ENCODE measurements at regions not wholly inside any gene's neighbourhood (a gene's known extent, or its start where the extent isn't known, plus 50 kb on each side); places are given as distances from the start of the nearest gene placed in this dataset.

DNA sequence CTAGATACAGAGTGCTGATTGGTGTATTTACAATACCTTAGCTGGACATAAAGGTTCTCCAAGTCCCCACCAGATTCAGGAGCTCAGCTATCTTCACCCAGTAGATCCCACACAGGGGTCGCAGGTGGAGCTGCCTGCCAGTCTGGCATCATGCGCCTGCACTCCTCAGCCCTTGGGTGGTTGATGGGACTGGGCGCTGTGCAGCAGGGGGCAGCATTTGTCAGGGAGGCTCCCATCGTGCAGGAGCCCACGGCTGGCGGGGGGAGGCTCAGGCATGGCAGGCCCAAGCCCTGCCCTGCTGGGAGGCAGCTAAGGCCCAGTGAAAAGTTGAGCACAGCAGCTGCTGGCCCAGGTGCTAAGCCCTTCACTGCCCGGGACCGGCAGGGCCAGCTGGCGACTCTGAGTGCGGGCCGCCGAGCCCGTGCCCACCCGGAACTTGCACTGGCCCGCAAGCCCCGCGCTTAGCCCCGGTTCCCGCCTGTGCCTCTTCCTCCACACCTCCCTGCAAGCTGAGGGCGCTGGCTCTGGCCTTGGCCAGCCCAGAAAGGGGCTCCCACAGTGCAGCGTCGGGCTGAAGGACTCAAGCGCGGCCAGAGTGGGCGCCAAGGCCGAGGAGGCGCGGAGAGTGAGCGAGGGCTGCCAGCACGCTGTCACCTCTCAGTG lies 314.1 kb upstream of the ATP10B start:
- no peaks in the 10 kb centered on the region for H3K79me2 ChIP-seq (ENCODE audit: insufficient read depth)
- DNase-seq: no peak
- no peak overlapping the region for H3K9ac ChIP-seq
- no peaks in the 10 kb centered on the region for H3K27me3 ChIP-seq (replicated peaks; ENCODE audit: insufficient read depth)
- H4K20me1 ChIP-seq (ENCODE audit: insufficient read depth): no peaks in the 10 kb centered on the region
- H3K9me2 ChIP-seq (ENCODE audit: insufficient read depth): no peaks in the 10 kb centered on the region
- no peak overlapping the region for H2AFZ ChIP-seq
- no peaks in the 10 kb centered on the region for H3K9me3 ChIP-seq (ENCODE audit: low read depth)
- H3K27ac ChIP-seq: no peak overlapping the region
- H3K36me3 ChIP-seq (ENCODE audit: low read depth): no peaks in the 10 kb centered on the region
- no peaks in the 10 kb centered on the region for H3K4me1 ChIP-seq (ENCODE audit: insufficient read depth)
- TF ChIP-seq EZH2phosphoT487 (IDR thresholded peaks at IDR 0.05; ENCODE audit: insufficient read depth, low read depth): no peak
- TF ChIP-seq EZH2 (IDR thresholded peaks at IDR 0.05; ENCODE audit: insufficient read depth, poor library complexity, severe bottlenecking): no peak
- WGBS, 2 experiments (ENCODE audit: low coverage in 1 of 2, low lambda C conversion rate in 2 of 2, missing lambda C conversion rate in 2 of 2): 79 to 81% methylated on average over 22 to 30 of the region's 30 CpGs
- H3F3A ChIP-seq (ENCODE audit: insufficient read depth): no peaks in the 10 kb centered on the region
- H3K4me3 ChIP-seq: no peak overlapping the region
- no peak overlapping the region for H3K4me2 ChIP-seq (ENCODE audit: unreplicated experiment)
- in situ Hi-C loops (cut with MboI): no loop called here

DNA sequence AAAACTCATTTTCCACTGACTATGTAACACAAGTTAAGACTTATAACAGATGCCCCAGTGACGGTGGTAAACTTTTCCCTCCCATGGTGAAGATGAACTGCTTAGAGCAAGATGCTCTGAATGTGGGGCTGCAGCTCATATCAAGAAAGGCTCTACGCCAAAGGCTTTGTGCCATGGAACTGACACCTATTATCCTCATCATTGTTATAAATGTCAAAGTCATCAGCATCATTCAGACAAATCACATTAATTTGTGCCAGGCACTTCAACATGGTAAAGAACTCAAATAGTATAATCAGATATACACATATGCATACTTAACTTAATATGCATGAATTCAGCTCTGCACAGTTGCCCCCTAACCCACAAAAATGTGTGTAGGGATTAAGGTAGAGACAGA lies 305.9 kb upstream of the ATP10B start:
- no peak overlapping the region for H2AFZ ChIP-seq
- H4K20me1 ChIP-seq (ENCODE audit: insufficient read depth): no peaks in the 10 kb centered on the region
- 22 to 32% methylated on average over 2 of the region's 2 CpGs for WGBS, 2 experiments (ENCODE audit: low coverage in 1 of 2, low lambda C conversion rate in 2 of 2, missing lambda C conversion rate in 2 of 2)
- H3F3A ChIP-seq (ENCODE audit: insufficient read depth): no peaks in the 10 kb centered on the region
- no peaks in the 10 kb centered on the region for H3K9me2 ChIP-seq (ENCODE audit: insufficient read depth)
- H3K4me1 ChIP-seq (ENCODE audit: insufficient read depth): no peaks in the 10 kb centered on the region
- no peaks in the 10 kb centered on the region for H3K36me3 ChIP-seq (ENCODE audit: low read depth)
- TF ChIP-seq EZH2 (IDR thresholded peaks at IDR 0.05; ENCODE audit: insufficient read depth, poor library complexity, severe bottlenecking): no peak
- no peak for TF ChIP-seq EZH2phosphoT487 (IDR thresholded peaks at IDR 0.05; ENCODE audit: insufficient read depth, low read depth)
- H3K4me3 ChIP-seq: no peak overlapping the region
- no peak overlapping the region for H3K9ac ChIP-seq
- in situ Hi-C loops (cut with MboI): no loop called here
- no peak overlapping the region for H3K27ac ChIP-seq
- H3K27me3 ChIP-seq (replicated peaks; ENCODE audit: insufficient read depth): no peaks in the 10 kb centered on the region
- H3K79me2 ChIP-seq (ENCODE audit: insufficient read depth): no peaks in the 10 kb centered on the region
- H3K9me3 ChIP-seq (ENCODE audit: low read depth): no peaks in the 10 kb centered on the region
- H3K4me2 ChIP-seq (ENCODE audit: unreplicated experiment): no peak overlapping the region
- no peak for DNase-seq

DNA sequence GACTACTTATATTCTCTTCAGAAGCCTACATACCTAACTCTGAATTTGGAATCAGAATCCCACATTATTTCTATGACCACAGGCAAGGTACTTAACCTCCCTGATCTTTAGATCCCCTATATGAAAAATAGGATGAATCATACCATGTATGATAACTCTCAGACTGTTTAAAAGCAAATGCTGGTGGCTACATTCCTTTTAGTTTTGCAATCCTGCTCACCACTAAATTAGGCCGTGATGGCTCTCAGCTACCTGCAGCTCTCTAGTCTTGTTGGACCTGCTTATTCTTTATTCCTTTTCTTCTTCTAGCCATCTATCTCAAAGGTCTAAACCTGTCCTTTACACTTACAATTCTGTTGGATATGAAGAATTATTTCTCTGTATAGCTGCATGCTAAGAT lies 303.4 kb upstream of the ATP10B start:
- H3K27me3 ChIP-seq (replicated peaks; ENCODE audit: insufficient read depth): no peaks in the 10 kb centered on the region
- no peak for DNase-seq
- H3K9me3 ChIP-seq (ENCODE audit: low read depth): no peaks in the 10 kb centered on the region
- no peaks in the 10 kb centered on the region for H3K9me2 ChIP-seq (ENCODE audit: insufficient read depth)
- no peaks in the 10 kb centered on the region for H3K36me3 ChIP-seq (ENCODE audit: low read depth)
- no peak overlapping the region for H3K9ac ChIP-seq
- in situ Hi-C loops (cut with MboI): no loop called here
- WGBS, 2 experiments (ENCODE audit: low coverage in 1 of 2, low lambda C conversion rate in 2 of 2, missing lambda C conversion rate in 2 of 2): 56 to 62% methylated on average over 1 of the region's 1 CpG
- no peaks in the 10 kb centered on the region for H3F3A ChIP-seq (ENCODE audit: insufficient read depth)
- H3K27ac ChIP-seq: no peak overlapping the region
- H3K4me3 ChIP-seq: no peak overlapping the region
- H2AFZ ChIP-seq: no peak overlapping the region
- no peak overlapping the region for H3K4me2 ChIP-seq (ENCODE audit: unreplicated experiment)
- no peaks in the 10 kb centered on the region for H3K4me1 ChIP-seq (ENCODE audit: insufficient read depth)
- H3K79me2 ChIP-seq (ENCODE audit: insufficient read depth): no peaks in the 10 kb centered on the region
- TF ChIP-seq EZH2phosphoT487 (IDR thresholded peaks at IDR 0.05; ENCODE audit: insufficient read depth, low read depth): no peak
- TF ChIP-seq EZH2 (IDR thresholded peaks at IDR 0.05; ENCODE audit: insufficient read depth, poor library complexity, severe bottlenecking): no peak
- H4K20me1 ChIP-seq (ENCODE audit: insufficient read depth): no peaks in the 10 kb centered on the region

DNA sequence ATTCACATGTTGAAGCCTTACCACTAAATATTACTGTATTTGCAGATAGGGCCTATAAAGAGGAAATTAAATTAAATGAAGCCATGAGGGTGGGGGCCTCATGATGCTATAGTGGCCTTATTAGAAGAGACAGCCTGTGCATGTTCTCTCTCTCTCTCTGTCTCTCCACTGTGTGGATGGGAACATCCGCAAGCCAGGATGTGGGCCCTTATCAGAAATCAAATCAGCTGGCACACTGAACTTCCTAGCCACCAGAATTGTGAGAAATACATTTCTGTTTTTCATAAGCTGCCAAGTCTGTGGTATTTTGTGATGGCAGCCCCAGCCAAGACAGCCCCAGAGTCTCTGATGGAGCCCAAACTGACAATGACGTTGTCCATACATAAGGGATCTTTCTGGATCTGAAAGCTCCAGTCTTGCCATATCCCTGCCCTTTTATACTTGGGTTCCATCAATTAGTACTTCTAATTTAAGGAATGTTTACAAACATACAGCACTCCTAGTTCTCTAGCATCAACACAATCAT lies 300.5 kb upstream of the ATP10B start:
- Histone ChIP-seq H3F3A (ENCODE audit: insufficient read depth) (no peaks in the 10 kb centered on the region), H3K79me2 (ENCODE audit: insufficient read depth) (no peaks in the 10 kb centered on the region), H3K4me1 (ENCODE audit: insufficient read depth) (no peaks in the 10 kb centered on the region), H3K9me2 (ENCODE audit: insufficient read depth) (no peaks in the 10 kb centered on the region), H3K9me3 (ENCODE audit: low read depth) (no peaks in the 10 kb centered on the region), H3K27ac (no peak overlapping the region), H3K36me3 (ENCODE audit: low read depth) (no peaks in the 10 kb centered on the region), H2AFZ (no peak overlapping the region), H3K27me3 (replicated peaks; ENCODE audit: insufficient read depth) (no peaks in the 10 kb centered on the region), H3K9ac (no peak overlapping the region), H4K20me1 (ENCODE audit: insufficient read depth) (no peaks in the 10 kb centered on the region), H3K4me3 (no peak overlapping the region), H3K4me2 (ENCODE audit: unreplicated experiment) (no peak overlapping the region)
- 53 to 61% methylated on average over 2 of the region's 2 CpGs for WGBS, 2 experiments (ENCODE audit: low coverage in 1 of 2, low lambda C conversion rate in 2 of 2, missing lambda C conversion rate in 2 of 2)
- TF ChIP-seq EZH2 (IDR thresholded peaks at IDR 0.05; ENCODE audit: insufficient read depth, poor library complexity, severe bottlenecking): no peak
- no peak for TF ChIP-seq EZH2phosphoT487 (IDR thresholded peaks at IDR 0.05; ENCODE audit: insufficient read depth, low read depth)
- in situ Hi-C loops (cut with MboI): no loop called here
- DNase-seq: no peak

Measured in GM23248 (cell line).